Umbilical cord (tissue), 1 donor: ENCODE measurements at regions not wholly inside any gene's neighbourhood (a gene's known extent, or its start where the extent isn't known, plus 50 kb on each side); places are given as distances from the start of the nearest gene placed in this dataset.

ENCODE experiments used
- DNase-seq: peaks from one replicate; pipeline ENCODE4 v3.0.0-alpha.2; 2015; ENCODE audit warnings: low spot score

DNA sequence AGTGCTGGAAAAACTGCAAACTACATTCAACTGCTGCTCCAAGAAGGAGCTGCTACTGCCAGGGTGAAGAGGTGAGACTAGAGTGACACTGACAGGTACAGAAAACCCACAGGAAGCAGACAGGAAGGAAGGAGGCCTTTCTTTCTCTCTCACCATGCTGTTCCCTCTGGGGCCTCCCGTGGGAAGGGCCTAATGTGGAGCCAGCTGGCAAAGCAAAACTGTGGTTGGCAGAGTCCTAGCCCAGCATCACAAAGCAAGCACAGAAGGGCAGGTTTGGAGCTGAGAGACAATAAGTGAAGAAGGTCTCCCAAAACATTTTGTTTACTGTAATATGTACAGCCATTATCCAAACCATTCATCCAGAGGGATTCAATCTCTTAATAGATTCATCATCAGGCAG lies 122.5 kb upstream of the MAX start:
- no peak for DNase-seq

DNA sequence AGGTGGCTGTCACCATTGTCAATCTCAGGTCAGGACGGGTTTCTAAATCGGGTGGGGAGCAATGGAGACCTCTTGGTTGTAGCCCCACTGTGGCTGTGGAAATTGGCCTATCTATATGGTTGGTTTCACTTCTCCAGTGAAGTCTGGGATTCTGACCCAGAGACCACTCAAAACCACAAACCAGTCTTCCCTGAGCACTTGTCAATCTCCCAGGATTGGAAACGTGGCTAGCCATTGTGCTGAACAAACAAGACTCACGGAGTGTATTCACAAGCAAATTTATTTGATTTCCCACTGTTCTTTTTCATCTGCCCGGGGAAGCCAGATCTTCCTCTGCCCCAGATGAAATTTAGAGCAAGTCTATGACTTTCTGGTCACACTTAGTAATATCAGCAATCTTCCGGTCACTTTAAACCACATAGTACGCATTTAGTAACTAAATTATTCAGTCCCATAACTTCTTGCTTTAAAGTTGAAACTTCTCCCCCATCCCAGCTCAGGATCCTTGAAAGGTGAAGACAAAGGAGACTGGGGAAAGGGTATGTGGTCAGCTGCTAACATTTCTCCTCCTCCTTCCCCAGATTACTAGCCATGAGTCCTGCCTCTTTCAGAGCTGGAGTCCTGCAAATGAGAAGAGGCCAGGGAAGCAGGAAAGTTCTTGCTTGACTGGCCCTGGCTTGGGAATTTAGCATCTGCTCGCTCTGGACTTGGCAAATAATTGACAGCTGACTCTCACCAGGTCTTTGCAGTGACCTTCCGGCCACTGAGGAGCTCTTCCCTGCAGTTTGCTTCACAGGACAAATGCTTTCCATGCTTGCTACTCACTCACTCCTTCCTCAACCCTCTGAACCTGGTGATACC lies 123.2 kb upstream of the MAX start:
- DNase-seq, result no peak

DNA sequence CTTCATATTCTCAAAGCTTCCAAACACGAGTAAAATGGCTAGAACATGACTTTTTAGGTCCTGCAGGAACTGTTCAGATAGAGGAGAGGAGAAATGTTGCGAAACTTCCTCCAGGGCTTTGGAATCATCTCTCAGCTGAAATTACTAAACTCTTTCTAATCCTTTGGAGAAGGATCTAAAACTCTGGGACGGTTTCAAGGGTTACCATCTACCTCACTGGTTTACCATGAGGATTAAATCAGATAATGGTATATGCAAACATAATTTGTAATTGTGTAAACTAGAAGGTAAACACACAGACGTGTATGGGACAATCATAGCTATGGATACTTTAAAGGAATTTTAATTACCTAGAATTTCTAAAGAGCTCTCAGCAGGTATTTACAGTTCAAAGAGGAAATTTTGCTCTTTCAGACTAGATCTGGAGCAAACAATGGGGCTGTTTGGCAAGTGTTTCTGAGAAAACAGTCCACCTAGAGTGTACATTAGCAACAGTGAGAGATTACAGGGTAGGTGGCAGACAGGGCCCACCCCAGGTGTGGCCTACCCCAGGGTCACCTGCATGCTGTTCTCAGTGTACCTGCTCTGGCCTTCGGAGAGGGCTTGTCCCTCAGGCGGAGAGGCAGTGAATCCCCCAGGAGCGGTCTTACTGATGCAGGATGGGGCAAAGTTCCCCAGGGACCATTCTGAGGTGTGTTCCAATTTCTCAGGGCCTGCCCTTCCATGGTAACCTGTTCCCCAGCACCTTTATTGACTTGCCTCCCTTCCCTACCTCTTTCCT lies 124.7 kb upstream of the MAX start:
- DNase-seq, result peak; percentile 79

DNA sequence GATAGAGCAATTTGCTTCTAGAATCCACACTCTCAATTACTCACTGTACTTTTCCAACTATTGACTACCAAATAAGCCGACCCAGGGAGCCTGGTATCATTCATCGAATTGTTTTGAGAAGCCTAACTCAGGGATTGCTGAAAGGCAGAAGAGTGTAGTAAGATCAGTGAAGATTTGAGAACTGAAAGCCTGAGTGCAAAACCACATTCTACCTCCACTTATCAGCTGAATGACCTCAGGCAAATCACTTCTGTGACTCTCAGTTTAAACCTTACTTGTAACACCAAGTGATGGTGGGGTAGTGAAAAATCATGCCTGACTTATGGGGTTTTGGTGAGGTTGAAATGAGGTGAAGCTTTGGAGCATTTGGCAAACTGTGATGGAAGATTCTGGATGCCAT lies 126.1 kb upstream of the MAX start:
- no peak for DNase-seq

DNA sequence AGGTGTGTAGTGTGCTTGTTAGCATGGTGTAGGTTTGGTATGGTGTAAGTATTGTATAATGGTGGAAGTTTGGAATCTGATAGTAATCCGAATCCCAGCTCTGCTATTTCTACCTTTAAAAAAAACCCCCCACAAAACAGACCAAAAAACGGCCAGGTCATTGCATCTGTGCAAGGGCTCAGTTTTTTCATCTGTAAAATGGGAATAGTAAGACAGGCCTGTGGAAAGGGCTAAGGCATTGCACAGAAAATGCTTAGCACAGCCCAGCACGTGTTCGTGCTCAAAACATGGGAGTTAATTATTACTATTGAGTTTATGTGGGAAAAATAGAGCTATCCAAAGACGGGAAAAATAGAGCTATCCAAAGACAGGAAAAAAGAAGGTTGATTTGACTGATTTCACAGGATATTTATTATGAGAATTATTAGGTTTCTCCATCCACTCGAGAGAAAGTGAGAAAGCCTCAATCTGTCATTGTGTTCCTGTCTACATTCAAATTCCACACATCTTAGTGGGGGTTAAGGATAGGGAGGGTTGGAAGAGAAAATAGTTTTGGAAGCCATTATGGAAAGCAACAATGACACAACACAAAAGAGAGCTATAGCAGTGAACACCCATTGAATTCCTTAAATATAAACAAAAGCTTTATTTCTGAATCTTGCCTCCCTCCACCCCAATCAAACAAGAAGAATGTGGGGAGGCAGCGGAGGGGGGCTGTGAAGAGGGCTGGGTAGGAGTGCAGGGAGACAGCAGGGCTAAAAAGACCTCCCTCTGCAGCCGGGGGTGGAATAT lies 126.8 kb upstream of the MAX start:
- no peak for DNase-seq

DNA sequence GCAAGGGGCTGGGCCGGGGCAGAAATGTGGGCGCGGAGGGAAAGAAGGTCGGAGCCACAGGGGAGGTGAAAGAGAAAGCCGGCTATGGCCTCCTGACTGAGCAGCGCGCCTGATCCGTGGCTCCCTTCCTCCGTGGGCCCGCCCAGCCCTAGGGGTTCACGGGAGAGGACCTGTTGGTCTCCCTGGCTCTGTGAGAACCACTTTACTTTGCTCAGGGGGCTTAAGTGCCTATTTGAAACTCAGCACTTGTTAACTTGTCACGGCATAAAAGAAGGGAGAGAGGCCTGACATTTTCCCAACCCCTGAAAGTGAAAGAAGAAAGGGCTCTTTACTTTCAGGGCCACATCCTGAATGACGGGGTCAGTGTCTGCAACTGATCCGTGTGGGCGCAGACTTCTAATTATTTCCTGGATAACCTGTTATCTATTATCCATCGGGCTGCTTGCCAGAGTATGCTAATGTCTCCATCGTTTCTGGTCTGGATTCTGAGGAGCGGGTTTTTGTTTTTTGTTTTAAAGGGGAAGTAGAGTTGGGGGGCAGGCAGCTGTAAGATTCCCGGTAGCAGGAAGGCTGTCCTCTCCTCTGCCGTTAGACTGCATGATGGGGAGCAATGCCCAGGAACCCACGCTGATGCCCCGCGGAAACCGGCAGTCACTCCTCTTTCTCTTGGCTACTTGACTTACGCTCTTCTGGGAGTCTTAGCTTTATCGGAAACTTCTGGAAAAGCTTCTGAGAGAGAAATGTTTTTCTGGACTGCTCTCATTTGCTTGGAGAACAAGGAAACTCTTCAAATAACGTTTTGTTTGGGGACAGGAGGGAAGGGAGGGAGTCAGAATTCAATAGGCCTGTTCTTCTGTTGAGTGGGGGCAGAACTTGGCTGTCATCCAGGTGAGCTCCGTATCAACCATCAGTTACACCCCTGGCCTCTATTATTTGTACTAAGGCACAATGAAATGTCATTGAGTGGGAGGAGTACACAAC lies 127.7 kb upstream of the MAX start:
- DNase-seq, result peak; percentile 64

DNA sequence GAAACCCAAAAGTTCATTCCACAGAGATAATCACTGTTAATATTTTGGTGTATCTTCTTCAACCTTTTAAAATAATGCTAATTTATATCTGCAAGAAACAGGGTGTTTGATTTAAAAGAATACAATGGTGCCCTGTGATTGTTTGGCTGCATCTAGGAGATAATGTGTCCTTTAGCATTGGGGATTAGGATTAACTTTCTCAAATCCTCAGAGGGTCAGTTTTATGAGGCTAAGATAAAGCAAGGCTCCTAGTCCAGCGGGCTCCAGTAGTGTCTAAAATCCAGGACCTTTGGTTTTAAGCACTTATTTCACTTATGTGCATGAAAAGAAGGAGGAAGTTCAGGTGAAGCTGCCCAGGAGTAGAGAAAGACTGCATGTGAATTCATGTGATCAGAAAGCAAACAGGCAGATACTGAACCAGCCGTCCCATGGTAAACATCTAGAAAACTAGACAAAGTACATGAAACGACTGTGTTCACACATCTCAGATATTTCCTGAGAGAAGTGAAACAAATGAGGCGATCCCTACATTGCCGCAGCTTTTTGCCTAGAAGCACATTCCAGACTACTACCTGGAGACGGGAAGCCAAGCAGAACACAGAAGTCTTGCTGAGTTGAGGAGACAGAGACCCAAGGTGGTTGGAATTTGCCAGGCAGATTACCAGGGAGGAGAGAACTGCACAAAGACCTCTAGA lies 129.1 kb upstream of the MAX start:
- no peak for DNase-seq

DNA sequence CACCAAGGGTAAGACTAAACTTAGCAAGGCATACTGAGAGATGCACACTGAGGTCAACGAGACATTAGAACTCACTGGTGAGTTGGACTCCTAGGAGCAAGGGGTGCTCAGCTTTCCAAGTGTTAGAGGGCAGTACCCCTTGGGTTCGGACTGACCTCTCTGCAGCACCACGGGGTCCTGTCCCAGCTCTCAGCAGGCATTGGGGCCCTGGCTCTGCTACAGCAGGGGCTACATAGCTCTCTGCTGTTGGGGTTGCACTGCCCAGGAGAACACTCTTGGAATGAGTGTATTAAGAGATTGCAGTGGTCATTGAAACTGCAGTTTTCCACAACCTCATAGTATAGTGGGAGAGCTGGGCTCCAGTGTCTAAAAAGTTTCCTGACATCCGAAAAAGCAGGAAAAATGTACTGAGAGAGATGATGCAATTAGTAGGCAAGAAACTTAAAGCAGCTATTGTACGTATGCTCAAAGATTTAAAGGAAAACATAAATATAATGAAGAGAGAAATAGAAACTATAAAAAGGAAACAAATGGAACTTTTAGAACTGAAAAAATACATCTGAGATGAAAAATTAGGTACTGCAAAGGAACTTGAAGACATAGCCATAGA lies 132.5 kb upstream of the MAX start:
- no peak for DNase-seq

DNA sequence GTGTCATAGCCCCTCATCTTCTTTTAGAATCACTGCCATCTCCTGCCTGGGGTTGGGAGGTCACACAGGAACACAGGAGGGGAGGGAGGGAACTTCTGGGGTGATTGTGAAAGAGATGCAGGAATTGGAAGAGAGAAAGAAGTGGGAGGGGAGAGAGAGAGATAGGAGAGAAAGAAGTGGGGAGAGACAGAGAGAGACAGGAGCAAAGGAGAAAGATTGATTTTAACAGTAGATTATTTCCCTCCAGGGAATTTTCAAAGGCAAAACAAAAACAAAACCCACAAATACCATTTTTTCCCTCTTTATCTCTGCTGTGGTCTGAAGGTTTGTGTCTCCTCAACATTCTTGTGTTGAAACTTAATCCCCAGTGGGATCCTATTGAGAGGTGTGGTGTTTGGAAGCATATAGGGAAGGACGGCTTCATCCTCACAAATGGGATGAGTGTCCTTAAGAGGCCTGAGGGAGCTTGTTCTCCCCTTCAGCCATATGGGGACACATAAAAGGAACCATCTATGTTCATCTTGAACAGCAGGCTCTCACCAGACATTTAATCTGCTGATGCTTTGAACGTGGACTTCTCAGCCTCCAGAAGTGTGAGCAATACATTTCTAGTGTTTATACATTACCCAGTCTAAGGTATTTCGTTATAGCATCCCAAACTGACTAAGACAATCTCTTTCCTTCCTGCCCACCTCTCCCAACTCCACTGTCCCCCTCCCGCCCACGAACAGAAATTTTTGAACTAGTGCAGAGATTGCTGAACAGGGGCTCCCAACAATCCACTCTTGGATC lies 134.9 kb upstream of the MAX start:
- no peak for DNase-seq

DNA sequence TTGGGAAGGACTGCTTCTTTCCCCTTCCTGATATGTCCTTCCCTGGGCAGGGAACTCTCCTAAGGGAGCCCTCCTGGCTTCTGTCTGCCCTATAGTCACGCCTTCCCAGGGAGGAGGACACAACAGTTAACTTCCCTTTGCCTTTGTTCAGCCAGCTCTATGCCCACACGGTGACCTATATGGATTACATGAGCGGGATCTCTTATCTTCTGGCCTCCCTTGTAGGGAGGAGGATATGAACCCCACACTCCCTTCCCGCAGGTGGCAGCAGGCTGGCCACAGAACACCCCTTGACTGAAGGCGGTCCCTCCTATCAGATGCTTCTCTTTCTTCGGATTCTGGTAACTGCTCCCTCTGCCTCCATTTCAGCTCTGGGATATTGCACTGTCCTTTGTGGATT lies 135.6 kb upstream of the MAX start:
- no peak for DNase-seq

DNA sequence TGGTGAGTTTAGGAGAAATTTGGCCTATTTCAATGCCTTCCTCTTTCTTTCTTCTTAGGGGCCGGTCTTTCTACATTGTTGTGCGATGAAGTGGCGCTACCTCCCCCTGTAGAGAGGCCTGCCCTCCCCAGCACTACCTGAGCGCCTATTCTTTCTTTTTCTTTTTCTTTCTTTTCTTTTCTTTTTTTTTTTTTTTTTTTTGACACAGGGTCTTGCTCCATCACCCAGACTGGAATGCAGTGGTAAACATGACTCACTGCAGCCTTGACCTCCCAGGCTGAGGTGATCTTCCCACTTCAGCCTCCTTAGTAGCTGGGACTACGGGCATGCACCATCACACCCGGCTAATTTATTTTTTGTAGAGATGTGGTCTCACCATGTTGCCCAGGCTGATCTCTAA lies 136.1 kb upstream of the MAX start:
- no peak for DNase-seq

DNA sequence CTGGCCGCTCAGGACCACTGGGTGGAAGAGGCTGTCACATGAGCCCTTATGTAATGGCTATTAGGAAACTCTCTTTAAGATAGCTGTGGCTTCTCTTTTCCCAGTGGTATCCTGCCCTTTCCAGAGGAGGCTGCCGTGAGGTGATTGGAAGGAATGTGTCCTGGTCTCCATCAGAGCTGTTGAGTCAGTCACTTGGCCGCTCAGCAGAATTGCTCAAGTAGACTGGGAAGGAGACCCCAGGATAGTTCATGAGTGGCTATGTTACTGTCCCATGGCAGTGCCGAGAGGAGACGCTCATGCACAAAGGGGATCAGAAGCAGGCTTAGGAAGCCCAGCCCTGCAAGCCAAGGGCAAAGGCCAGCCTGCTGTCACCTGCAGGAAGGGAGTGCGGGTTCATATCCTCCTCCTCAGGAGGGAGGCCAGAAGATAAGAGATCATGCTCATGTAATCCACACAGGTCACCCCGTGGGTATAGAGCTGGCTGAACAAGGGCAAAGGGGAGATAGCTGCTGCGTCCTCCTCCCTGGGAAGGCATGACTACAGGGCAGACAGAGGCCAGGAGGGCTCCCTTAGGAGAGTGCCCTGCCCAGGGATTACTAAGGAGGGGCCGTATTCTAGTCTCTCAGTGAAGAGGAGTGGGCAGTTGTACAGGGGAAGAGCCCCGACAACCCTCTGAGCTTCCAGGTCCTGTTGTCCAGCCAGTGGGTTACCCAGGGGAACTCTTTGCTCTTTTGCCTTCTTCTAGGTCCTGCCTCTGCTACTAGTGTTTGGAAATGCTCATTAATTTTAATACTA lies 137.0 kb upstream of the MAX start:
- DNase-seq, result no peak

DNA sequence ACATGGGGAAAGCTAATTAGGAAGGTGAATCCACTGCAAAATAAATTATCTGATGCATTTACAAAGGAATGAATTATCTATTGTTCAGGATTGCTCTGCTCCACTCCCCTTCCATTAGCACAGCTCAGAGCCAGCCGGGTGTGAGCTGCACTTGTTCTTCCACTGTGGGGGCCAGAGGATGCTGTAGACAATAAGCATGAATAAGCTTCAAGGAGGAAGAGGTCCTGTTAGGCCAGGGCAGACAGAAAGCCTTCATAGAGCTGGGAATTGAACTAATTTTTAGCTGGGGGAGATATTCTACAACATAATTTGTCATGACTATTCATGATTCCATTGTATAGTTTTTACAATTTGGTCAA lies 137.6 kb upstream of the MAX start:
- no peak for DNase-seq

DNA sequence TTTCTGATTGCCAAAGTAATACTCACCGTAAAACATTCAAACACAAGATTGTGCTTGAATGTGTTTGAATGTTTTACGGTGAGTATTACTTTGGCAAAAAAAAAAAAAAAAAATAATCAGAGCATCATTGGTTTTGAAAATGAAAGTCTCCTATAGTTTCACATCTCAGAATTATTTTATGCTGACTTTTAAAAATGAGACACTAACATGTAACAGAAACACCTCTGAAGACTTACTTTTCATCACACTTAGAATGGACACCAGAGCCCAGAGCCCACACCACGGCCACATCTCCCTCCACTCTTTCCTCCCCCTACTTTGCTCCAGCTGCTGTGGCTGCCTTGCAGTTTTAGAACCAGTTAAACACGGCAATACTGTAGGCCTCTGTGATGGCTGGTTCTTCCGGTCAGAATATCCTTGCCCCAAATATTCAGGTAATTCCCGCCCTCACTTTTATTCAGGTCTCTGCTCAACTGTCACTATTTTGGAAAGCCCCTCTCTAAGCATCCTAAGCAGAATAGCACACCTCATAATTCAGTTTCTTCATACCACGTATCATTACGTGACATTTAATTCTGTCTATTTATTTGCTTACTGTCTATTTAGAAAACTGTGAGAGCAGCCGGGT lies 138.9 kb upstream of the MAX start:
- no peak for DNase-seq

DNA sequence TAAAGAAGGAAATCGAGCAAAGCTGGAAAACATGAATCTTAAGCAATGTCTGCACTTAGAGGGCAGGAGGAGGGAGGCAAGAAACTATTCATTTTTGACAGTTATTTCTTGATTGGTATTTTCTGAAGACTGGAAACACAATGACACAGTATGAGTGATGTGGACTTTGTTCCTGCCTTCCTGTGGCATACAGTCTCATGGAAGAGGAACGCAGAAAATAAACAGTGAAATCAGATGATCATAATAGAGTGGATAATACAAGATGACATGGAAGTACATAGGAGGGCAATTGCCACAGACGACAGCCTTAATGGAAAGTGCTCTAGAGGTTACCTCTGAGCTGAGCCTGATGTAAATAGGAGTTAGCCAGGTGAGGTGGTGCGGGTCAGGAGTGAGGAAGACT lies 140.4 kb upstream of the MAX start:
- no peak for DNase-seq

DNA sequence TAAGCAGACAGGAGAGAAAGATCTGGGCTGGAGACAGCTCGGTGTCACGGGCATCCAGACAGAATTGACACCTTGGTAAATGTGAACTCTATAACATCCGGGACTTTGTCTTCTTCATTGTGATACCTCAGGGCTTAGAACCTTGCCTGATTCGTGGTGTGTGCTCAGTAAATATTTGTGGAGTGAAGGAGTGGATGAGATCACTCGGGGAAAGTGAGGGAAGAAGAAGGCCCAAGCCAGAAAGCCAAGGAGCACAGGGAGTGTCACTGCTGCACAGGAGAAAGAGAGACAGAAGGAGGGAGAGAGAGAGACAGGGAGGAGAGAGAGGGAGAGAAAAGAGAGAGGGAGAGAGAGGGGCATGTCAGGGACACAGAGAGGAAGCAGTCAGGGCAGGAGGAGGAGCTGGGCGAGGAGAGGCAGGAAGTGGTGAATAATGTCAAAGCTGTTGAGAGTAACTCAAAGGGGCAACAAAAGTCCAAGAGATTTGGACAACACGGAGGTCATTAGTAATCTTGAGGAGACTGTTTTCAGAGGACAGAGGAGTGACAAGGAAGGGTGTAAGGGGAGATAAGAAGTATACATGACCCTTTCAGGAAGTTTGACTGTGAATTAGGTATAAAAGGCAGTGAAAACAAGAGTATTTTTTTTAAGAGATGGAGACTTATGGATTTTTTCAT lies 141.6 kb upstream of the MAX start:
- no peak for DNase-seq

DNA sequence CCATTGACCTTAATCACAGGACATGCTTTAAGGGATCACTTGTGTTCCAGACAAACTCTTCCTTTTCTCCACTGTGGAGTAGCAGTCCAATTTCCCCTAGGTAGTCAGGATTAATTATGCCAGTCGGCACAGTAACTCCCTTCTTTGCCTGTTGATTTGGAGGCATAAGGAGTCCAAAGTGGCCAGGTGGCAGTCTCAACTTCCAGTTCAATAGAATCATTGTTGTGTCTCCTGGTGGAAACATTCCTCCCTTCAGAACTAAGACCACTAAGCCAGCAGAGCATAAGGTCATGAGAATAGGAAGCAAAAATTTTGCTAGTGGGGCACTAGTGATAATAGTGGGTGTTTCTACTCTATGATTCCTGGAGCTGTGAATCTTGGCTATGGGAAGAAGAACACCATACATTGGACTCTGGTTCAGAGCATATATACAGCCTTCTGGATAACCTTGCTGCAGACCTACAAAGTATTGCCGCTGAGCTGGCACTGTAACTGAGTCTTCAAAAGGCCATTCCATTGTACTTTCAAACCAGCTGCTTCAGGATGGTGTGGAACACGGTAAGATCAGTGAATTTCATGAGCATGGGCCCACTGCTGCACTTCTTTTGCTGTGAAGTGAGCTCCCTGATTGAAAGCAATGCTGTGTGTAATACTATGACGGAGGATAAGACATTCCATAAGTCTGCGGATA lies 147.3 kb upstream of the MAX start:
- no peak for DNase-seq
